ENCODE measurements at regions not wholly inside any gene's neighbourhood (a gene's known extent, or its start where the extent isn't known, plus 50 kb on each side); places are given as distances from the start of the nearest gene placed in this dataset.

DNA sequence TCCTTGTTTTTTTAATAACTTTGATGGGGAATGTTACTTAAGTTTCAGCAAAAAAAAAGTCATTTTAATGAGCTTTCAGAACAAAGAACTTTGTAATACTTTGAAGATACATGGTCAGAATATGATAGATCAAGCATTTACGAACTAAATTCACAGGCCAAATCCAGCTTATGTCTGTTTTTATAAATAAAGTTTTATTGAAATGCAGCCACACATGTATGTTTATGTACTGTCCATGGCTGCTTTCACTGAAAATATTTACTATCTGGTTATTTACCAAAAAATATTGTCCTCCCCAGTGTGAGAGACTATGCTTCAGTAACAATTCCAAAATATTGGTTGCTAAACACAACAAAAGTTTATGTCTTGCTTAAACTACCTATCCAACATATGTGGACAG, 366.7 kb downstream of the PIK3R1 start (continued):
- TF ChIP-seq, protein P1, sequence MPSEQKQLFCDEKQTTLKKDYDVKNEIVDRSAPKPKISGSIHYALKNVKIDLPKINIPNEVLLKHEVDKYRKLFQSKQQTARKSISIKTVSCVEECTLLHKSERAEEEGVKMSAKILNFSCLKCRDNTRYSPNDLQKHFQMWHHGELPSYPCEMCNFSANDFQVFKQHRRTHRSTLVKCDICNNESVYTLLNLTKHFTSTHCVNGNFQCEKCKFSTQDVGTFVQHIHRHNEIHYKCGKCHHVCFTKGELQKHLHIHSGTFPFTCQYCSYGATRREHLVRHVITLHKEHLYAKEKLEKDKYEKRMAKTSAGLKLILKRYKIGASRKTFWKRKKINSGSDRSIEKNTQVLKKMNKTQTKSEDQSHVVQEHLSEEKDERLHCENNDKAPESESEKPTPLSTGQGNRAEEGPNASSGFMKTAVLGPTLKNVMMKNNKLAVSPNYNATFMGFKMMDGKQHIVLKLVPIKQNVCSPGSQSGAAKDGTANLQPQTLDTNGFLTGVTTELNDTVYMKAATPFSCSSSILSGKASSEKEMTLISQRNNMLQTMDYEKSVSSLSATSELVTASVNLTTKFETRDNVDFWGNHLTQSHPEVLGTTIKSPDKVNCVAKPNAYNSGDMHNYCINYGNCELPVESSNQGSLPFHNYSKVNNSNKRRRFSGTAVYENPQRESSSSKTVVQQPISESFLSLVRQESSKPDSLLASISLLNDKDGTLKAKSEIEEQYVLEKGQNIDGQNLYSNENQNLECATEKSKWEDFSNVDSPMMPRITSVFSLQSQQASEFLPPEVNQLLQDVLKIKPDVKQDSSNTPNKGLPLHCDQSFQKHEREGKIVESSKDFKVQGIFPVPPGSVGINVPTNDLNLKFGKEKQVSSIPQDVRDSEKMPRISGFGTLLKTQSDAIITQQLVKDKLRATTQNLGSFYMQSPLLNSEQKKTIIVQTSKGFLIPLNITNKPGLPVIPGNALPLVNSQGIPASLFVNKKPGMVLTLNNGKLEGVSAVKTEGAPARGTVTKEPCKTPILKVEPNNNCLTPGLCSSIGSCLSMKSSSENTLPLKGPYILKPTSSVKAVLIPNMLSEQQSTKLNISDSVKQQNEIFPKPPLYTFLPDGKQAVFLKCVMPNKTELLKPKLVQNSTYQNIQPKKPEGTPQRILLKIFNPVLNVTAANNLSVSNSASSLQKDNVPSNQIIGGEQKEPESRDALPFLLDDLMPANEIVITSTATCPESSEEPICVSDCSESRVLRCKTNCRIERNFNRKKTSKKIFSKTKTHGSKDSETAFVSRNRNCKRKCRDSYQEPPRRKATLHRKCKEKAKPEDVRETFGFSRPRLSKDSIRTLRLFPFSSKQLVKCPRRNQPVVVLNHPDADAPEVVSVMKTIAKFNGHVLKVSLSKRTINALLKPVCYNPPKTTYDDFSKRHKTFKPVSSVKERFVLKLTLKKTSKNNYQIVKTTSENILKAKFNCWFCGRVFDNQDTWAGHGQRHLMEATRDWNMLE (tag by site-specific recombination; conservative IDR thresholded peaks at IDR 0.05; ENCODE audit: low read depth), result no peak
- no peak for TF ChIP-seq ZNF169 (tag by site-specific recombination; IDR thresholded peaks at IDR 0.05)

DNA sequence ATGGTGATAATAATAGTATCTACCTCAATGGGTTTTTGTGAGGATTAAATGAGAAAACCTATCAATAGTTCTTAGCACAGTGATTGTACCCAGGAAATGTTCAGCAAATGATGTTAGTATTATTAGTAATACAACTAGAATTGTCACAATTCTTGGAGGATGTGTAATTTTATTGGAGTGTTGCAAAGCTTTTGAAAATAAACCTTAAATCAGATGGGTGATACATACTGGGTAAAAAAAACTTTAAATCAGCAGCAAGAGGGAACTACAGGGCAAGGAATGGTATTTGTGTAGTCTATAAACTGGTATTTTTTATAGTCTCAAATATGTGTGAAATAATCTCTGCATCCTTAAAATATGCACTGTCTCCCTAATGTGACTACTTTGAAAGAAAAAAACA, 371.6 kb downstream of the PIK3R1 start:
- Histone ChIP-seq H3K4me1 (ENCODE audit: control insufficient read depth, insufficient read depth, low read length) (no peaks in the 10 kb centered on the region), H3K4me3 (ENCODE audit: low read depth, low read length) (no peak overlapping the region), H3K9me3 (ENCODE audit: control insufficient read depth, insufficient read depth, low read depth, low read length) (no peaks in the 10 kb centered on the region), H3K36me3 (ENCODE audit: control insufficient read depth in 2 of 2, insufficient read depth in 1 of 2, low read length in 2 of 2) (no peaks in the 10 kb centered on the region), H3K27ac (ENCODE audit: extremely low read depth, low read depth, low read length) (no peak overlapping the region)
- no peak for TF ChIP-seq ZNF549 (tag by site-specific recombination; IDR thresholded peaks at IDR 0.05)
- TF ChIP-seq ZNF26 (tag by site-specific recombination; IDR thresholded peaks at IDR 0.05), result no peak
- TF ChIP-seq ZNF645 (tag by site-specific recombination; IDR thresholded peaks at IDR 0.05), result no peak
- TF ChIP-seq BCL11B (tag by site-specific recombination; IDR thresholded peaks at IDR 0.05; ENCODE audit: low read depth), result no peak
- TF ChIP-seq YY2 (tag by site-specific recombination; IDR thresholded peaks at IDR 0.05), result no peak
- TF ChIP-seq FEZF1 (tag by site-specific recombination; IDR thresholded peaks at IDR 0.05), result no peak
- ChIA-PET POLR2A (no interaction called here), CTCF (interaction anchor here (0.8 kb wide), 1 partner anchor 14 kb away, joined by 3 read pairs; no protein-coding TSS in a partner anchor)

DNA sequence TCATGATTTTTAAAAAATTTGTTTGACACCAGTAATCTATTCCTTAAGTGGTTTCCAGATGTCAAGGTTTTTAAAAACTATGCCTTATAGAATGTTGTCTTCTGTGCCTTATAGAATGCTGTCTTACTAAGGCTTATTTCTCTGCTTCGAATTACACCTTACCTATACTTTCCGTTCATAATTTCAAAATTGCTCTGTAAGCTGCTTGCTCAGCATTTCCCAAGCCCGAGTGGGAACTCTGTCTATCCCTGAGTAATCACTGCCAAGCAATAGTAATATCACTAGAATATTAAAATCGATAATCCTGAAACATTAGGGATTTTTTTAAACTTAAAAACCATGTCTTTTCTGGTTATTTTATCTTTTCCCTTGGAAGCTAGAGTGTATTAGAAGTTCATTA, 376.3 kb downstream of the PIK3R1 start:
- ChIA-PET POLR2A (no interaction called here), CTCF (no interaction called here)
- Histone ChIP-seq H3K36me3 (ENCODE audit: control insufficient read depth in 2 of 2, insufficient read depth in 1 of 2, low read length in 2 of 2) (no peaks in the 10 kb centered on the region), H3K9me3 (ENCODE audit: control insufficient read depth, insufficient read depth, low read depth, low read length) (no peaks in the 10 kb centered on the region), H3K4me1 (ENCODE audit: control insufficient read depth, insufficient read depth, low read length) (0 out of 2 replicates have a peak, but pooled peaks cover 5% of the 10 kb centered on the region), H3K27ac (ENCODE audit: extremely low read depth, low read depth, low read length) (no peak overlapping the region), H3K4me3 (ENCODE audit: low read depth, low read length) (no peak overlapping the region)
- no peak for TF ChIP-seq ZXDB (tag by site-specific recombination; IDR thresholded peaks at IDR 0.05)
- no peak for TF ChIP-seq ZNF121 (tag by site-specific recombination; IDR thresholded peaks at IDR 0.05)
- TF ChIP-seq, protein P1 (tag by site-specific recombination; conservative IDR thresholded peaks at IDR 0.05; ENCODE audit: low read depth), result no peak
- no peak for TF ChIP-seq ZBTB44 (tag by site-specific recombination; IDR thresholded peaks at IDR 0.05)
- no peak for TF ChIP-seq ZNF473 (tag by site-specific recombination; IDR thresholded peaks at IDR 0.05)
- TF ChIP-seq HOXD13 (CRISPR knock-in tag; IDR thresholded peaks at IDR 0.05; ENCODE audit: borderline replicate concordance), result no peak
- TF ChIP-seq, protein P2, sequence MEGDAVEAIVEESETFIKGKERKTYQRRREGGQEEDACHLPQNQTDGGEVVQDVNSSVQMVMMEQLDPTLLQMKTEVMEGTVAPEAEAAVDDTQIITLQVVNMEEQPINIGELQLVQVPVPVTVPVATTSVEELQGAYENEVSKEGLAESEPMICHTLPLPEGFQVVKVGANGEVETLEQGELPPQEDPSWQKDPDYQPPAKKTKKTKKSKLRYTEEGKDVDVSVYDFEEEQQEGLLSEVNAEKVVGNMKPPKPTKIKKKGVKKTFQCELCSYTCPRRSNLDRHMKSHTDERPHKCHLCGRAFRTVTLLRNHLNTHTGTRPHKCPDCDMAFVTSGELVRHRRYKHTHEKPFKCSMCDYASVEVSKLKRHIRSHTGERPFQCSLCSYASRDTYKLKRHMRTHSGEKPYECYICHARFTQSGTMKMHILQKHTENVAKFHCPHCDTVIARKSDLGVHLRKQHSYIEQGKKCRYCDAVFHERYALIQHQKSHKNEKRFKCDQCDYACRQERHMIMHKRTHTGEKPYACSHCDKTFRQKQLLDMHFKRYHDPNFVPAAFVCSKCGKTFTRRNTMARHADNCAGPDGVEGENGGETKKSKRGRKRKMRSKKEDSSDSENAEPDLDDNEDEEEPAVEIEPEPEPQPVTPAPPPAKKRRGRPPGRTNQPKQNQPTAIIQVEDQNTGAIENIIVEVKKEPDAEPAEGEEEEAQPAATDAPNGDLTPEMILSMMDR (tag by site-specific recombination; IDR thresholded peaks at IDR 0.05), result no peak
- no peak for TF ChIP-seq SETDB1 (IDR thresholded peaks at IDR 0.05; ENCODE audit: insufficient read length, low read length)
- TF ChIP-seq ZNF433 (tag by site-specific recombination; IDR thresholded peaks at IDR 0.05; ENCODE audit: low read depth), result no peak
- no peak for TF ChIP-seq ZNF423 (tag by site-specific recombination; IDR thresholded peaks at IDR 0.05)
